ENCODE measurements at regions not wholly inside any gene's neighbourhood (a gene's known extent, or its start where the extent isn't known, plus 50 kb on each side); places are given as distances from the start of the nearest gene placed in this dataset.

- CTCF ChIA-PET (ENCODE audit: low intra/inter-chr PET ratio): no interaction called here
- intact Hi-C loops (cut with micrococcal nuclease): no loop called here
- no peak for FAIRE-seq
- Histone ChIP-seq H3K27me3 (ENCODE audit: control insufficient read depth in 2 of 2, insufficient read depth in 2 of 2, low read length in 2 of 2) (no peaks in the 10 kb centered on the region), H4K20me1 (replicated peaks; ENCODE audit: control insufficient read depth, insufficient read depth, low read length) (no peaks in the 10 kb centered on the region), H3K36me3 (ENCODE audit: control insufficient read depth, insufficient read depth, low read length) (no peaks in the 10 kb centered on the region), H3K9ac (ENCODE audit: insufficient read depth in 1 of 2, low read depth in 2 of 2, low read length in 2 of 2) (no peak overlapping the region), H3K4me2 (ENCODE audit: insufficient read depth, low read length) (no peak overlapping the region), H3K9me3 (replicated peaks; ENCODE audit: control insufficient read depth, insufficient read depth, low read depth, low read length) (no peaks in the 10 kb centered on the region), H2AFZ (ENCODE audit: low read depth, low read length) (no peak overlapping the region), H3K4me1 (replicated peaks in 1 of 2; ENCODE audit: control insufficient read depth in 2 of 2, insufficient read depth in 2 of 2, low read length in 2 of 2) (no peaks in the 10 kb centered on the region), H3K9me1 (ENCODE audit: control insufficient read depth, insufficient read depth, low read length) (no peaks in the 10 kb centered on the region), H3K27ac (ENCODE audit: extremely low read depth, low read depth, low read length) (no peak overlapping the region), H3K4me3 (no peak overlapping the region), H3K79me2 (ENCODE audit: control insufficient read depth, insufficient read depth, low read length) (no peaks in the 10 kb centered on the region)
- no TSS peak for BruUV-seq (replicated peaks)
- in situ Hi-C loops (cut with MboI): no loop called here
- ATAC-seq: no peak
- 2% methylated on average over 4 of the region's 4 CpGs for WGBS (ENCODE audit: insufficient coverage, low coverage, missing lambda C conversion rate)
- no peak for TF ChIP-seq ZNF212 (CRISPR knock-in tag; IDR thresholded peaks at IDR 0.05)
- no peak for TF ChIP-seq ZNF551 (CRISPR knock-in tag; IDR thresholded peaks at IDR 0.05)
- no peak for TF ChIP-seq ZC3H8 (IDR thresholded peaks at IDR 0.05)
- no peak for TF ChIP-seq NUFIP1 (IDR thresholded peaks at IDR 0.05; ENCODE audit: partially characterized antibody)
- TF ChIP-seq BRF2 (IDR thresholded peaks at IDR 0.05; ENCODE audit: borderline replicate concordance, insufficient read depth, insufficient read length): no peak
- no peak for TF ChIP-seq ZNF431 (CRISPR knock-in tag; IDR thresholded peaks at IDR 0.05)
- DNase-seq (ENCODE audit: extremely low read depth in 1 of 4, low spot score in 3 of 4): no peak
- POLR2A ChIA-PET: no interaction called here
These were observed 395.3 kb upstream of the PITX2 start for GRCh38 chr4:111018216-111018615.

- in situ Hi-C loops (cut with MboI) (no loop called here), intact Hi-C loops (cut with micrococcal nuclease) (no loop called here)
- H3K9me1 ChIP-seq (ENCODE audit: control insufficient read depth, insufficient read depth, low read length): no peaks in the 10 kb centered on the region
- no peaks in the 10 kb centered on the region for H3K36me3 ChIP-seq (ENCODE audit: control insufficient read depth, insufficient read depth, low read length)
- DNase-seq (ENCODE audit: extremely low read depth in 1 of 4, low spot score in 3 of 4): no peak
- no peaks in the 10 kb centered on the region for H3K4me1 ChIP-seq (replicated peaks in 1 of 2; ENCODE audit: control insufficient read depth in 2 of 2, insufficient read depth in 2 of 2, low read length in 2 of 2)
- no peak for FAIRE-seq
- no peak overlapping the region for H3K9ac ChIP-seq (ENCODE audit: insufficient read depth in 1 of 2, low read depth in 2 of 2, low read length in 2 of 2)
- 0% methylated on average over 1 of the region's 1 CpG for WGBS (ENCODE audit: insufficient coverage, low coverage, missing lambda C conversion rate)
- ChIA-PET CTCF (ENCODE audit: low intra/inter-chr PET ratio) (no interaction called here), POLR2A (no interaction called here)
- H3K27me3 ChIP-seq (ENCODE audit: control insufficient read depth in 2 of 2, insufficient read depth in 2 of 2, low read length in 2 of 2): no peaks in the 10 kb centered on the region
- H3K4me2 ChIP-seq (ENCODE audit: insufficient read depth, low read length): no peak overlapping the region
- H3K9me3 ChIP-seq (replicated peaks; ENCODE audit: control insufficient read depth, insufficient read depth, low read depth, low read length): no peaks in the 10 kb centered on the region
- no peaks in the 10 kb centered on the region for H4K20me1 ChIP-seq (replicated peaks; ENCODE audit: control insufficient read depth, insufficient read depth, low read length)
- ATAC-seq: no peak
- H3K27ac ChIP-seq (ENCODE audit: extremely low read depth, low read depth, low read length): no peak overlapping the region
- TF ChIP-seq ERF (CRISPR knock-in tag; IDR thresholded peaks at IDR 0.05) (no peak), ZNF75A (CRISPR knock-in tag; IDR thresholded peaks at IDR 0.05) (no peak), RBFOX2 (IDR thresholded peaks at IDR 0.05; ENCODE audit: low read depth, low read length) (no peak), MED1 (CRISPR knock-in tag; IDR thresholded peaks at IDR 0.05; ENCODE audit: borderline replicate concordance) (no peak), RBM25 (IDR thresholded peaks at IDR 0.05; ENCODE audit: low read depth, low read length, severe bottlenecking) (no peak), ZNF696 (CRISPR knock-in tag; conservative IDR thresholded peaks at IDR 0.05) (no peak), RBM17 (IDR thresholded peaks at IDR 0.05; ENCODE audit: borderline replicate concordance, low read depth, low read length) (no peak), NCOA1 (IDR thresholded peaks at IDR 0.05; ENCODE audit: low read depth) (no peak), ZNF354B (CRISPR knock-in tag; IDR thresholded peaks at IDR 0.05) (no peak)
- no peak overlapping the region for H3K4me3 ChIP-seq
- no TSS peak for BruUV-seq (replicated peaks)
- no peak overlapping the region for H2AFZ ChIP-seq (ENCODE audit: low read depth, low read length)
- H3K79me2 ChIP-seq (ENCODE audit: control insufficient read depth, insufficient read depth, low read length): no peaks in the 10 kb centered on the region
These were observed 397.6 kb upstream of the PITX2 start for GRCh38 chr4:111020476-111020875.
